ENCODE measurements at regions not wholly inside any gene's neighbourhood (a gene's known extent, or its start where the extent isn't known, plus 50 kb on each side); places are given as distances from the start of the nearest gene placed in this dataset.
A peak's percentile ranks its signal among the peaks of the same experiment; 100 is the strongest.

DNA sequence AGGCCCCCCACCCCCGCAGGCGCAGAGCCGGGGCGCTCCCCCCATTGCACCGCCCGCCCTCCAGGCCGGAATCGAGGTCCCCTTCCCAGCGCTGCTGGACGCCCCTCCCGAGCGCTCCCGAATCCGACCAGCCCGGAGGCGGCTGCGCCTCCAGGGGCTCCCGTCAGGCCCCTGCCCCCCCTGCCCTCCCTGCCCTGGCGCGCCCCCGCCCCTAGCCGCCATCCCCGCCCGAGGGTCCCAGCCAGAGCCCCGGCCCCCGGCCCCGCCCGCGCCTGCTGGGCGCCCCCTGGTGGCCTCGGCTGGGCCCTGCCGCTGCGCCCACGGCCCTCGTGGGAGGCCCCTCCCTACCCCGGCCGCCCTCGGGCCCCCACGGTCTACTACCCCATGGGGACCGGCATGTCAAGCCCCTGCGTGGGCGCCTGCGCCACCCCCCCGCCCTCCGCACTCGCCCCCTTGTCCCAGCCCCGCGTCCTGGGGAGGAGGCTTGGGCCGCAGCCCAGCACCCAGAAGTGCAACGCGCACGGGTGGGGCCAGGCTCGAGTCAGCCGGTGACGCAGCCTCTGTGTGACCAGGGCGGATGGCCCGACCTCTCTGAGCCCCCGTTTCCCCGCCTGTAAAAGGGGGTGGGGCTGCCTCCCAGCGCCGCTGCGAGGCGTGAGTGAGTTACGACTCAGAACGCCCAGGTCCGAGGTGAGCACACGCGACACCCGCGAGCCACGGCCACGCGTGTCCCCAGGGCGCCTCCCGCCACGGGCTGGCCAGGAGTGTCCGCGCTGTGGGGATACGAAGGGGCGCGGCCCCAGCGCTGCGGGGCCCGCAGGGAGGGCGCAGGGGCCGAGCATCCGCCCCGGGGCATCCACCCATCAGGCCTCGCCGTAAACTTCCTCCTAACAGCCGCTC, 104.9 kb downstream of the FAM53A start:
- DNase-seq = peak; percentile 60 to 71 (median 68)
- Histone ChIP-seq H3K27ac (ENCODE audit: insufficient read depth, low read length, poor library complexity, severe bottlenecking) (peak overlapping the region; percentile 73), H3K4me1 (ENCODE audit: control insufficient read depth, insufficient read depth, low read length, poor library complexity, severe bottlenecking) (peaks cover 6% of the 10 kb centered on the region), H3K27me3 (replicated peaks; ENCODE audit: control insufficient read depth, insufficient read depth, low read length, poor library complexity, severe bottlenecking) (no peaks in the 10 kb centered on the region), H3K36me3 (ENCODE audit: control insufficient read depth, insufficient read depth, low read length) (no peaks in the 10 kb centered on the region), H3K4me3 (ENCODE audit: insufficient read depth, low read depth, low read length, poor library complexity, severe bottlenecking) (peak overlapping the region; percentile 64), H3K9me3 (ENCODE audit: control insufficient read depth, low read length) (no peaks in the 10 kb centered on the region)

DNA sequence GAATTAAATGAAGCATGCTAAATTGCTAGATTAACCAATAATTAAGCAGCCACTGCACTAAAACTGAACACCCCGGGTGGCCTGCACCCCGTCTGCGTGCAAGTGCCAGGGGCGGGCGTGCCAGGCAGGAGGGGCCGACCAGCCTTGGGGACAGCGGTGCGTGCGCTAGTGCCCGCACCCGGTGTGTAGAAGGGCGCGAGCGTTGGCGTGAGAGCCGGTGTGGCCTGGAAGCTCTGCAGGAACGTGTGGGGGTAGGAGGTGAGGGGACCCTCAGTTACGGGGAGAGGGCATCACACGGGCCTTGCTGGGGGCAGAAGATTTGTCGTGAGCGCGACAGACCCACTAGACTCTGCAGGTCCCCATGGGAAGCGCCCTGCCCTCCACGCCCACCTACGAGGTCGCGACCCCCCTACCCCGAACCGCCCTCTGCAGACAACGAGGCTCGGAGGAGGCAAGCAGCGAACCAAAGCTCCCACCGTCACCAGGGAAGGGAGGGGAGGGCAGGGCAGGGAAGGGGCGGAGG, 105.8 kb downstream of the FAM53A start:
- Histone ChIP-seq H3K36me3 (ENCODE audit: control insufficient read depth, insufficient read depth, low read length) (no peaks in the 10 kb centered on the region), H3K27me3 (replicated peaks; ENCODE audit: control insufficient read depth, insufficient read depth, low read length, poor library complexity, severe bottlenecking) (no peaks in the 10 kb centered on the region), H3K9me3 (ENCODE audit: control insufficient read depth, low read length) (no peaks in the 10 kb centered on the region), H3K27ac (ENCODE audit: insufficient read depth, low read length, poor library complexity, severe bottlenecking) (no peak overlapping the region), H3K4me3 (ENCODE audit: insufficient read depth, low read depth, low read length, poor library complexity, severe bottlenecking) (no peak overlapping the region), H3K4me1 (ENCODE audit: control insufficient read depth, insufficient read depth, low read length, poor library complexity, severe bottlenecking) (peaks cover 6% of the 10 kb centered on the region)
- no peak for DNase-seq

DNA sequence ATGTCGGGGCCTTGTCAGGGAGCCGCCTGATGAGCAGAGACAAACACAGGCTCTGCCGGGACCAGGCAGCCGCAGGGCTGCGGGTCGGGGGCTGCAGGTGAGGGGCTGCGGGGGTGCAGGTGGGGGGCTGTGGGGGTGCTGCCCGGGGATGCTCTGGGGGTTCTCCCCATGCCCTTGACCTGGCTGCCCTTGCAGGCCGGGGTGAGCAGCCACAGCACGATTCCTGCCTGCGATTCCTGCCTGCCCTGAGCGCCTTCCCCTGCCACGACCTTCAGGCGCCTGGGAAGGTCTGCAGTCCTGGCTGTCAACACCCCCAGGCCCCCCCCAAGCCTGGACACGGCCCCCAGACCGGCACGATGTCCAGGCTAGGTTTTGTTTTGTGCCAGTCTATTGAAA, 106.3 kb downstream of the FAM53A start:
- Histone ChIP-seq H3K27me3 (replicated peaks; ENCODE audit: control insufficient read depth, insufficient read depth, low read length, poor library complexity, severe bottlenecking) (no peaks in the 10 kb centered on the region), H3K36me3 (ENCODE audit: control insufficient read depth, insufficient read depth, low read length) (no peaks in the 10 kb centered on the region), H3K27ac (ENCODE audit: insufficient read depth, low read length, poor library complexity, severe bottlenecking) (no peak overlapping the region), H3K9me3 (ENCODE audit: control insufficient read depth, low read length) (no peaks in the 10 kb centered on the region), H3K4me3 (ENCODE audit: insufficient read depth, low read depth, low read length, poor library complexity, severe bottlenecking) (no peak overlapping the region), H3K4me1 (ENCODE audit: control insufficient read depth, insufficient read depth, low read length, poor library complexity, severe bottlenecking) (peaks cover 6% of the 10 kb centered on the region)
- no peak for DNase-seq

DNA sequence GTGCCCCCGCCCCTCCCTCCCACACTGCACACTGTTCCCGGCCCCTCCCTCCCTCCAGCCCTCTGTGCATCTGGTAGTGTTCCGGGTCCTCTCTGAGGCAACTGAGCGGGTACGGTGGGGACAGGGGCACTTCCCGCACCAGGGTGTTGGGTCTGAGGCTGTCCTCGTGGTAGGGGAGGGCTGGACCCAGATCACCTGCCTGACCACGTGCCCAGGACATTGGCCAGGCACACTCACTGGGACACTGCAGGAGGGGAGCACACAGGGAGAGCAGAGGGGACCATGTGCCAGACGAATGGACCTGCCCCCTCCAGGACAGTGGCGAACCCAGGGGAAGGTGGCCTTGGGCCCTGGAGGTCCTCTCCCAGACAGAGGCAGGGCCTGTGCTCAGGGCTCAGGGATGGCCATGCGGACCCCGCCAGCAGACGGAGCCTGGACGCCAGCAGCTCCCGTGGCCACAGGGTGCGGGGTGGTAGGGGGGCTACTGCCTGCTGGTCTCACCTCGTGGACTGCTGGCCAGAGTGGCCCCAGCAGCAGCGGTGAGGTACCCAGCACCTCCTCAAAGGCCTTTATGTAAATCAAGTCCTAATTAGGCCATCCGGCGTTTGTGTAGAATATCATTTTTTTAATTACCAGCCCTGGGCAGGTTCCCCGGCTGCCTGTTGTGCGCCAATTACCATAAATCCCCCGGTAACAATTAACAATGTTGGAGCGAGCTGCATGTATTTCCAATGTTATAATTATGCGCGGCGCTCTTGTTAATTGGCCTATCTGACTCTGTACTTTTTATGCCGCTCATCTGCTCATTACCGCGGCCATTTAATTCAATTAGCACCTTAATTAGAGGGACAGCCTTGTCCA, 106.9 kb downstream of the FAM53A start:
- H3K4me3 ChIP-seq (ENCODE audit: insufficient read depth, low read depth, low read length, poor library complexity, severe bottlenecking) = no peak overlapping the region
- no peaks in the 10 kb centered on the region for H3K27me3 ChIP-seq (replicated peaks; ENCODE audit: control insufficient read depth, insufficient read depth, low read length, poor library complexity, severe bottlenecking)
- H3K9me3 ChIP-seq (ENCODE audit: control insufficient read depth, low read length) = no peaks in the 10 kb centered on the region
- DNase-seq = no peak
- H3K27ac ChIP-seq (ENCODE audit: insufficient read depth, low read length, poor library complexity, severe bottlenecking) = no peak overlapping the region
- H3K4me1 ChIP-seq (ENCODE audit: control insufficient read depth, insufficient read depth, low read length, poor library complexity, severe bottlenecking) = peaks cover 6% of the 10 kb centered on the region
- H3K36me3 ChIP-seq (ENCODE audit: control insufficient read depth, insufficient read depth, low read length) = no peaks in the 10 kb centered on the region

DNA sequence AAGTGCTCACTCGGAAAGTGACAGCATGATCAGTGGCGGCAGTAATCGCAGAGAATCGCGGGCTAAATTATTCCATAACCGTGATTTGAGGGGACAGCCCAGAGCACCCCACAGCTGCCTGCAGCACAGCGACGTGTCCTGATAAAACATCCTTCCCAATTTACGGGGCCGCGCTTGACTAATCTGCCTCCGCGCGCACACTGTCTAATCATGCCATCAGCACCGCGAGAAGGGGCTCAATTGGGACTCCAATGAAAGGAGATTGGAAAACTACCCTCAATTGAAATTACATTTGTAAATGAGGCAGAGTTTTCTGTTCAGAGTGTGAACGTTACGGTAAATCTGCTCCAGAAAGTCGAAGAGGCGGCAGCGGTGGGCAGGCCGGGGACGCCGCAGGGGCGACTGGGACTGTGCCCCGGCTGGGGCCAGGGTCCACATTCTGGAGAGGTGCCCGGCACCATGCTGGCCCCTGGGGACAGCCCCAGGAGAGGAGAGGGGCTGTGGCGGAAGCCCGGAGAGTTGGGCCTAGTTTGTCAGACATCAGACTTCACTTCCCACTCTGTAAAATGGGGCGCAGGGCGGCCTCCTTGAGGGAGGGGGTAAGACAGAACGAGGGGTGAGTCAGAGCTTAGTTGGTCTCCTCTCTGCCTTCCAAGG, 107.7 kb downstream of the FAM53A start:
- no peak for DNase-seq
- Histone ChIP-seq H3K9me3 (ENCODE audit: control insufficient read depth, low read length) (no peaks in the 10 kb centered on the region), H3K36me3 (ENCODE audit: control insufficient read depth, insufficient read depth, low read length) (no peaks in the 10 kb centered on the region), H3K27ac (ENCODE audit: insufficient read depth, low read length, poor library complexity, severe bottlenecking) (no peak overlapping the region), H3K4me3 (ENCODE audit: insufficient read depth, low read depth, low read length, poor library complexity, severe bottlenecking) (no peak overlapping the region), H3K4me1 (ENCODE audit: control insufficient read depth, insufficient read depth, low read length, poor library complexity, severe bottlenecking) (peaks cover 6% of the 10 kb centered on the region), H3K27me3 (replicated peaks; ENCODE audit: control insufficient read depth, insufficient read depth, low read length, poor library complexity, severe bottlenecking) (no peaks in the 10 kb centered on the region)

DNA sequence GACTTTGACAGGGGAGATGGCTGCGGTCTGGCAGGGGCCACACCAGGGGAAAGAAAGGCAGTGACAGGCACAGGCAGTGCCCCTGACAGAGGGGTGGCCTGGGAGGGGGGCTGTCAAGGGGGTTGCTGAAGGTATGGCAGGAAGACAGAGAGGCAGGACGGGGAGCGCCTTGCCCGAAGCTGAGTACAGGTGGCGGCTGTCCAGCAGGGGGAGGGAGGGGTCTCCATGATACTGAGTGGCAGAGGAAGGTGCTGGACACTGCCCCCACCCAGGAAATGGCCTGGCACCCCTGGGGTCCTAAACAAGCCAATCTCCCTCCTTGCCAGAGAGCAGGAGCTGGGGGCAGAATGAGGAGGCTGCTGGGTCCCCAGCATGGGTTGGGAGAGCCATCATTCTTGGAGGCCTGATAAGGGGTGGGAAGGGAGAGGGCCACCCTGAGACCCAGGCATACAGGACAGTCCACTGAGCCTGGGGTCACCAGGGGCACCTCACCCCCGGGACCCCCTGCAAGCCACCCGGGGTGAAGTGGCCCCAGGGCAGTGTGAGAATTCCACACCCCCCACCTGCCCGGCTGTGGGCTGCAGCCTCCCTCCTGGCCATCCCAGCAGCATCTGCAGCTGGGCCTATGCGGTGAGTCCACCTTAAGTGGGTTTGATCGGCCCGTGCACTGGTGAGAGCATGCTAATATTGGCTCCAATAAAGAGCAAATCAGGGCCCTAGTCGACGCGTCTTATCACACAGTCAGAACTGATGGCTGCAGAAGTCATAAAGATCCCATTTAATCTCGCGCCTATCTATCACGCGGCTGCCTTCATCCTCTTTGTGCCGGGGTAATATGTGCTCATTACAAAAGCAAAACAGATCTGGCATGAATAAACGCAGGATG, 108.5 kb downstream of the FAM53A start:
- Histone ChIP-seq H3K27ac (ENCODE audit: insufficient read depth, low read length, poor library complexity, severe bottlenecking) (no peak overlapping the region), H3K9me3 (ENCODE audit: control insufficient read depth, low read length) (no peaks in the 10 kb centered on the region), H3K4me1 (ENCODE audit: control insufficient read depth, insufficient read depth, low read length, poor library complexity, severe bottlenecking) (peaks cover 6% of the 10 kb centered on the region), H3K36me3 (ENCODE audit: control insufficient read depth, insufficient read depth, low read length) (no peaks in the 10 kb centered on the region), H3K4me3 (ENCODE audit: insufficient read depth, low read depth, low read length, poor library complexity, severe bottlenecking) (no peak overlapping the region), H3K27me3 (replicated peaks; ENCODE audit: control insufficient read depth, insufficient read depth, low read length, poor library complexity, severe bottlenecking) (no peaks in the 10 kb centered on the region)
- no peak for DNase-seq

DNA sequence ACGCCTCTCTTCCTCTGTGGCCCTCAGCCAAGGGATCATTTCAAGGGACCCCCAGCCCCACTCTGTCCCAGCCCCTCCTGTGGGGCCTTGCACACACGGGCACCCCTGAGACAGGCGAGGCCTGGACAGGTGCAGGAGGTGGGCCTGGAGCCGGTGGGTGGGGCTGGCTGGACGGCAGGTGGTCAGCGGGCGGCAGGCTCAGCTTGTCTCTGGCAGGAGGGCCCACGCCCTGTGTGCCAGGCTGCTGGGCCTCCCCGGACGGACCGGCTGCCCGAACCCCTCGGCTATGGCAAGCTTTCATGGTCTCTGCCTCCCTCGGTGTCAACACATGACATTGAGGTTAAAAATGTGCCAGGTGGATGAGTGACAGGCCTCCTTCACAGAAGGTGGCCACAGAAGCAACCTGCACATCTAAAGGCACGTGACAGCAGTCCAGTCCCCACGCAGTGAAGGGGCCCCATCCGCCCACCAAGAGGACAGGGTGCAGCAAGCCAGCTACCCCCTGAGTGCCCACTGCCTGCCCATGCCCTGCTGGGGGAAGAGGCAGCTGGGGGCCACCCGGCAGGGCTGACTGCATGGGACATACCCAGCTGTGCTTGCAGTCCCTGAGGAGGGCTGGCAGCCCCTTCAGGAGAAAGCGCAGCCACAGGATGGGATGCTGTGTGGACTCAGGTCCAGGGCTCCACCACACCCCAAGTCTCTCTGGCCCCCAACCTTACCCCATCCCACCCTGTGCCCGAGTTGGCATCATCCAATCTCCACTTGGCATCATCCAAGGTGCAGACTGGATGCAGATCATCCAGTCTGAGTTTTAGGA, 109.3 kb downstream of the FAM53A start:
- H3K4me3 ChIP-seq (ENCODE audit: insufficient read depth, low read depth, low read length, poor library complexity, severe bottlenecking) = no peak overlapping the region
- no peaks in the 10 kb centered on the region for H3K9me3 ChIP-seq (ENCODE audit: control insufficient read depth, low read length)
- no peaks in the 10 kb centered on the region for H3K27me3 ChIP-seq (replicated peaks; ENCODE audit: control insufficient read depth, insufficient read depth, low read length, poor library complexity, severe bottlenecking)
- peaks cover 6% of the 10 kb centered on the region for H3K4me1 ChIP-seq (ENCODE audit: control insufficient read depth, insufficient read depth, low read length, poor library complexity, severe bottlenecking)
- DNase-seq = no peak
- H3K27ac ChIP-seq (ENCODE audit: insufficient read depth, low read length, poor library complexity, severe bottlenecking) = no peak overlapping the region
- no peaks in the 10 kb centered on the region for H3K36me3 ChIP-seq (ENCODE audit: control insufficient read depth, insufficient read depth, low read length)

DNA sequence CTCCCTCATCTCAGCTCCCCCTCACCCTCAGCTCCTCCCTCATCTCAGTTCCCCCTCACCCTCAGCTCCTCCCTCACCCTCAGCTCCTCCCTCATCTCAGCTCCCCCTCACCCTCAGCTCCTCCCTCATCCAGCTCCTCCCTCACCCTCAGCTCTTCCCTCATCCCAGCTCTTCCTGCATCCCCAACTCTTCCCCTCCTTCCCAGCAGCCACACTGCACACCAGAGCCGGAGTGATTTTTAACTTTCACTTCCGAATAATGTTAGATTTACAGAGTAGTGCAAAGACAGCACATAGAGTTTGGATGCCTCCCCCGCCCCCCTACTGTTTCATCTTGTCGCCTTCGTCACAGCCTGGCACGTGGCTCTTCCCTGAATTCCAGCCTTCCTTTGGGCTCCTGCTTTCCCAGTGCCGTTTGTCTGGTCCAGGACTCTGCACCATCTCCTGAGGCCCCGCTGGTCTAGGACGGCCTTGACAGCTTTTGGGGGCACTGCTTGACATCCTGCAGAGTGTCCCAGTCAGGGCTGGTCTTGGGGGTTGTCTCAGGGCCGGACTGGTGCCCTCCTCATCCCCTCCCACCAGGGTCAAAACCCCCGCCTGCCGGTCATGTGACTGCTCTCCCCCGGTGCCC, 110.2 kb downstream of the FAM53A start:
- DNase-seq = no peak
- Histone ChIP-seq H3K36me3 (ENCODE audit: control insufficient read depth, insufficient read depth, low read length) (no peaks in the 10 kb centered on the region), H3K27me3 (replicated peaks; ENCODE audit: control insufficient read depth, insufficient read depth, low read length, poor library complexity, severe bottlenecking) (no peaks in the 10 kb centered on the region), H3K4me3 (ENCODE audit: insufficient read depth, low read depth, low read length, poor library complexity, severe bottlenecking) (no peak overlapping the region), H3K4me1 (ENCODE audit: control insufficient read depth, insufficient read depth, low read length, poor library complexity, severe bottlenecking) (peaks cover 6% of the 10 kb centered on the region), H3K9me3 (ENCODE audit: control insufficient read depth, low read length) (no peaks in the 10 kb centered on the region), H3K27ac (ENCODE audit: insufficient read depth, low read length, poor library complexity, severe bottlenecking) (no peak overlapping the region)
